OCI-LY3 (cell line): ENCODE measurements at regions not wholly inside any gene's neighbourhood (a gene's known extent, or its start where the extent isn't known, plus 50 kb on each side); places are given as distances from the start of the nearest gene placed in this dataset.
"Not testable (repeated sequence)": the region's sequence is repeated elsewhere in the genome, so short reads cannot be mapped to it uniquely, and the experiment has no call there.

Source experiments
- H2AFZ ChIP-seq: fragments of 200-600, 300-600 bp; shearing (Covaris generic); 2 replicates; pipeline ENCODE4 v1.6.0; 2014; ENCODE audit warnings: antibody characterized with exemption, low read depth, low read length
- H3K27ac ChIP-seq: fragments of 200-600, 300-600 bp; sonication (generic); 2 replicates; pipeline ENCODE4 v1.5.1; 2014; ENCODE audit warnings: mild to moderate bottlenecking, low read length, moderate library complexity, mixed read lengths
- H3K27me3 ChIP-seq: fragments of 200-600, 300-600 bp; sonication (generic); 2 replicates; pipeline ENCODE4 v1.6.1; 2014; ENCODE audit warnings: low read depth, low read length, mixed read lengths
- H3K36me3 ChIP-seq: fragments of 200-600, 300-600 bp; sonication (generic); replicated peaks from 2 replicates; pipeline ENCODE3; 2014; ENCODE audit warnings: low read depth, low read length, mixed read lengths
- H3K4me1 ChIP-seq: fragments of 300-600, 200-600 bp; sonication (generic); 2 replicates; pipeline ENCODE4 v1.6.1; 2014; ENCODE audit warnings: low read length, mixed read lengths
- H3K4me2 ChIP-seq: fragments of 200-600, 300-600 bp; sonication (generic); 2 replicates; pipeline ENCODE4 v1.6.1; 2014; ENCODE audit warnings: low read length, mixed read lengths
- H3K4me3 ChIP-seq: fragments of 300-600, 200-600 bp; sonication (generic); 2 replicates; pipeline ENCODE4 v1.5.1; 2014; ENCODE audit warnings: antibody characterized with exemption, mild to moderate bottlenecking, low read length, moderate library complexity
- H3K79me2 ChIP-seq: fragments of 300-600, 200-600 bp; shearing (Covaris generic); 2 replicates; pipeline ENCODE4 v1.6.1; 2014; ENCODE audit warnings: mild to moderate bottlenecking, low read length, mixed read lengths
- H3K9ac ChIP-seq: fragments of 300-600, 200-600 bp; shearing (Covaris generic); 2 replicates; pipeline ENCODE4 v1.6.0; 2014; ENCODE audit warnings: mild to moderate bottlenecking, low read length, moderate library complexity
- H3K9me3 ChIP-seq: fragments of 200-600, 300-600 bp; shearing (Covaris generic); 2 replicates; pipeline ENCODE4 v1.6.1; 2014; ENCODE audit warnings: low read length, mixed read lengths; ENCODE audit not compliant: insufficient read depth
- H4K20me1 ChIP-seq: fragments of 200-600, 300-600 bp; sonication (generic); 2 replicates; pipeline ENCODE4 v1.6.1; 2016; ENCODE audit warnings: low read length, mixed read lengths; ENCODE audit not compliant: insufficient read depth
- EZH2phosphoT487 ChIP-seq: fragments of 200-600 bp; shearing (Covaris generic); IDR thresholded peaks from 2 replicates; pipeline ENCODE4 v1.6.1; 2018; ENCODE audit warnings: antibody characterized with exemption, mixed run types, low read depth
- TF ChIP-seq, protein P1 (sequence below): fragments of 200-600, 300-600 bp; sonication (generic); IDR thresholded peaks from 2 replicates; pipeline ENCODE4 v1.5.1; 2014; ENCODE audit warnings: antibody characterized with exemption, low read length, low read depth

DNA sequence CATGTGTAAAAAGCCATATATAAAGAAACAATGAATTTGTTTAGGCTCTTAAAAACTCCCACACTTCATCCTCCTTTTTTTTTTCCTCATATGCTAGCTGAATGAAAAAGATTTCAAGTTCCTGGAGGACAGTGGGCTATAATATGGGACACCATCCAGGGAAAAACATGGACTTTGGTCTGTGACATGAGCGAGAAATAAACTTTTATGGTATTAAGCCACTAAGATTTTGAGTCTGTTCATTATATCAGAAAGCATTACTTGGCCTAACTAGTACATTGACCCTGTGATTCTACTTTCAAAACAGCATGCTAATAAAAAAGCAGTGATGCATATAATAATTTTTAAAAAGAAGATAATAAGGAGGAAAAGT lies 392.3 kb upstream of the CAMK1G start:
- Histone ChIP-seq H3K79me2 (no peaks in the 10 kb centered on the region), H3K4me3 (no peak overlapping the region), H4K20me1 (no peaks in the 10 kb centered on the region), H3K9ac (no peak overlapping the region), H3K4me1 (peaks cover 19% of the 10 kb centered on the region), H3K9me3 (peaks cover 14% of the 10 kb centered on the region), H2AFZ (no peak overlapping the region), H3K27me3 (no peaks in the 10 kb centered on the region), H3K36me3 (no peaks in the 10 kb centered on the region), H3K27ac (no peak overlapping the region), H3K4me2 (no peak overlapping the region)
- TF ChIP-seq, protein P1, sequence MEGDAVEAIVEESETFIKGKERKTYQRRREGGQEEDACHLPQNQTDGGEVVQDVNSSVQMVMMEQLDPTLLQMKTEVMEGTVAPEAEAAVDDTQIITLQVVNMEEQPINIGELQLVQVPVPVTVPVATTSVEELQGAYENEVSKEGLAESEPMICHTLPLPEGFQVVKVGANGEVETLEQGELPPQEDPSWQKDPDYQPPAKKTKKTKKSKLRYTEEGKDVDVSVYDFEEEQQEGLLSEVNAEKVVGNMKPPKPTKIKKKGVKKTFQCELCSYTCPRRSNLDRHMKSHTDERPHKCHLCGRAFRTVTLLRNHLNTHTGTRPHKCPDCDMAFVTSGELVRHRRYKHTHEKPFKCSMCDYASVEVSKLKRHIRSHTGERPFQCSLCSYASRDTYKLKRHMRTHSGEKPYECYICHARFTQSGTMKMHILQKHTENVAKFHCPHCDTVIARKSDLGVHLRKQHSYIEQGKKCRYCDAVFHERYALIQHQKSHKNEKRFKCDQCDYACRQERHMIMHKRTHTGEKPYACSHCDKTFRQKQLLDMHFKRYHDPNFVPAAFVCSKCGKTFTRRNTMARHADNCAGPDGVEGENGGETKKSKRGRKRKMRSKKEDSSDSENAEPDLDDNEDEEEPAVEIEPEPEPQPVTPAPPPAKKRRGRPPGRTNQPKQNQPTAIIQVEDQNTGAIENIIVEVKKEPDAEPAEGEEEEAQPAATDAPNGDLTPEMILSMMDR, result no peak
- TF ChIP-seq EZH2phosphoT487, result no peak

DNA sequence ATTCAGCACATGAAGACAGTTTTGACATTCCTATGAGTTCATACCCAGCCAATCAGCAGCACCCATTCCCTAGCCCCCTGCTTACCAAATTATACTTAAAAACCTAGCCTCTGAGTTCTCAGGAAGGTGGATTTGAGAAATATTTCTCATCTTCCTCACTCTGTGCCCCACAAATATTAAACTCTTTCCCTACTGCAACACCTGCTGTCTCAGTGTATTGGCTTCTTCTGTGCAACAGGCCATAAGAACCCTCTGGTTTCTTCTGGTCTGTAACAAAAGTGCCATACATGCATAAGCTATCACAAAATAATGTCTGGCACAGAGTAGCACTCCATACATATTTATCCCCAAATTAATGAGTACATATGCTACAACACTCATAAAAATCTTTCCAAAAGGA lies 387.4 kb upstream of the CAMK1G start:
- Histone ChIP-seq H3K27me3 (peaks cover 6% of the 10 kb centered on the region; the same call in 1 of the 2 replicates), H3K9ac (no peak overlapping the region), H3K4me2 (no peak overlapping the region), H4K20me1 (no peaks in the 10 kb centered on the region), H3K27ac (no peak overlapping the region), H3K9me3 (peaks cover 31% of the 10 kb centered on the region), H3K79me2 (no peaks in the 10 kb centered on the region), H2AFZ (no peak overlapping the region), H3K4me3 (no peak overlapping the region), H3K36me3 (no peaks in the 10 kb centered on the region), H3K4me1 (peaks cover 12% of the 10 kb centered on the region)
- TF ChIP-seq, protein P1, result no peak
- no peak for TF ChIP-seq EZH2phosphoT487

DNA sequence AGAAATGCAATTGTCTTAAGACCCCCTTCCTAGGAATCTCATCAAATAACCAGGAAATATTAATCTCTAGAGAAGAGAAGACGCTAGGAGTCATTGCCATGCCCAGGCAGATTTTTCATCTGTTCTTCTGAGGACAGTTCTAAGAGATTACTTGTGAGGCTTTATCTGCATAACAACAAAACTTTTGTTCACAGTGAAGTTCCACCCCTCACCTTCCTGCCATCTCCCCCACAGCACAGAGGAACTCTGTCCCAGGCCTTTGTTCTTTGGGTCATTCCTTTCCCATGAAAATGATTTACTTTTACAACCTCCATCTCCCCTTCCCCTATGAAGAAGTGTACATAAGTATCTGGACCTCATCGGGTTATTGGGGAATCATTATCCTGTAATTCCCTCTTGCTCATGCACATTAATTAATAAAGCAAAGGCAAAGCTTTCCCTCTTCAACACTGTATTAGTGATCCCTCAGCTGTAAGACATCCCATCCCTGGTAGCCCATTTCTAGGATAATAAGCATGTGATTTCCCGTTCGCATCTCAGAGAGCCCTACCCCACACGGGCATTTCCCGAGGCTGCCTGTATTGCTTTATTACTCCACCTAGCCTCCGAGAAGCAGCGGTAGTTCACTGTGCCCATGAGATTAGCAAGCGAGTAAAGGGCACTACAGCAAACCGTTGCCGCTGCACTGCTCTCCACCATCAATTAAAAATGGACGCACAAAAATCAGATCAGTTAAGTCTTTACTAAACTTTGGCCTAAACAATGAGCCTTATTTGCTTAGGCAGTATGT lies 384.4 kb upstream of the CAMK1G start:
- H3K27me3 ChIP-seq, result peaks cover 15% of the 10 kb centered on the region; the same call in 1 of the 2 replicates
- no peak overlapping the region for H3K27ac ChIP-seq
- no peak overlapping the region for H3K4me3 ChIP-seq
- H2AFZ ChIP-seq, result no peak overlapping the region
- H3K4me2 ChIP-seq, result no peak overlapping the region
- H4K20me1 ChIP-seq, result no peaks in the 10 kb centered on the region
- H3K79me2 ChIP-seq, result no peaks in the 10 kb centered on the region
- no peak overlapping the region for H3K9ac ChIP-seq
- H3K4me1 ChIP-seq, result no peaks in the 10 kb centered on the region
- no peaks in the 10 kb centered on the region for H3K36me3 ChIP-seq
- TF ChIP-seq EZH2phosphoT487, result no peak
- TF ChIP-seq, protein P1, result no peak
- H3K9me3 ChIP-seq, result peaks cover 31% of the 10 kb centered on the region

DNA sequence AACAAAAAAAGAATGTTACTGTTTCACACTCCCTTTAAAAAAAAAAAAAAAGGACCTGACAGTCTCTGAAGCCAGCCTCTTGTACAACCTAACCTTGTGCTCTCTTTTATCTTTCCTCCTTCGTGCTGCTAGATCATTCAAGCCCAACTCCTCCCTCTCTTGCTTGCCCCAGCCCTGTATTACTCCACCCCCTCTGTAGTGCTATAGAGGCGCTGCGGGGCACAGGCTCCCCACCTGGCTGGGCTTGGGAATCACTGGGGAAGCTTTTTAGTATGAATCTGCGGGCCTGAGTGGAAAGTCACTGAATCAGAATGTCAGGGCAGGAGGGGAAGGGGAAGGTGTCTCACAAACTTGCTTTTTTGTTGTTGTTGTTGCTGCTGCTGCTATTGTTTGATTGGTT lies 383.7 kb upstream of the CAMK1G start:
- Histone ChIP-seq H3K27me3 (peaks cover 22% of the 10 kb centered on the region), H3K4me3 (no peak overlapping the region), H3K4me2 (no peak overlapping the region), H3K27ac (no peak overlapping the region), H2AFZ (no peak overlapping the region), H4K20me1 (no peaks in the 10 kb centered on the region), H3K36me3 (no peaks in the 10 kb centered on the region), H3K4me1 (no peaks in the 10 kb centered on the region), H3K79me2 (no peaks in the 10 kb centered on the region), H3K9ac (no peak overlapping the region), H3K9me3 (peaks cover 31% of the 10 kb centered on the region)
- no peak for TF ChIP-seq EZH2phosphoT487
- TF ChIP-seq, protein P1, result no peak

DNA sequence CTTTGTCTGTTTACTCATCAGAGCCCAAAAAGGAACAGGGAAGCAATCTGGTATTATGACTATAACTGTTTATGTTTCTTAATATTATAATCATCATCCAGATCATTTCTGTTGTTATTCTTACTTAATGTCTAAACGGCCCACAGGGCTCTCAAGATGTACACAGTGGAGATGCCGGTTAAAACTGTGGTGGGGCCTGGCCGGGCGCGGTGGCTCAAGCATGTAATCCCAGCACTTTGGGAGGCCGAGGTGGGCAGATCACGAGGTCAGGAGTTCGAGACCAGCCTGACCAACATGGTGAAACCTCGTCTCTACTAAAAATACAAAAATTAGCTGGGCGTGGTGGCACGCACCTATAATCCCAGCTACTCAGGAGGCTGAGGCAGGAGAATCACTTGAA lies 381.2 kb upstream of the CAMK1G start:
- H3K9me3 ChIP-seq, H3K36me3 ChIP-seq, H3K4me2 ChIP-seq, H3K27ac ChIP-seq, H4K20me1 ChIP-seq, H2AFZ ChIP-seq, H3K4me1 ChIP-seq, H3K9ac ChIP-seq, H3K4me3 ChIP-seq, H3K79me2 ChIP-seq: not testable (repeated sequence)
- peaks cover 41% of the 10 kb centered on the region for H3K27me3 ChIP-seq
